ENCODE measurements at regions not wholly inside any gene's neighbourhood (a gene's known extent, or its start where the extent isn't known, plus 50 kb on each side); places are given as distances from the start of the nearest gene placed in this dataset.

DNA sequence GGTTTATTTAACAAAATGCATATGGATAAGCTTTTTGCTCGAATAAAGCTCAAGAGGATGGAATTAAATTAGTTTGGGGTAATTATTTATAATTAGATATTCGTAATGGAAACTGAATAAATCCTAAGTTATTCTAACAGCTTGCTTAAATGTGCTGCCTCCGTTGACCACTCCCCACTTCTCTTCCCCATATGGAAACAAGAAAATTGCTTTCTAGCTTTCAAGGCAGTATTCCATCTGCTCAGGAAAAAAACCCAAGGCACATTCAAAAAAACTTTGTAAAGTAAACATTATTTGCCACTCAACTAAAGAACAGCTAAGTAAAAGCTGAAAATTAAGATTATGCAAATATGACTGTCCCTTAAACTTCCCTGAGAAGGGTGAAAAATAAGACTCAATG lies 369.2 kb downstream of the HAO1 start:
- BruUV-seq (replicated peaks) = no TSS peak
- WGBS (ENCODE audit: low lambda C conversion rate) = under 1% methylated on average over 3 of the region's 3 CpGs
- no peaks in the 10 kb centered on the region for H3K27me3 ChIP-seq (ENCODE audit: control insufficient read depth in 1 of 2, insufficient read depth in 2 of 2, low read length in 2 of 2)
- in situ Hi-C loops (cut with HindIII; ENCODE audit: extremely low pct_ligation_motif_present, low pct_unique_long_range_greater_than_20kb) = no loop called here
- H3K79me2 ChIP-seq (ENCODE audit: insufficient read depth, low read length) = no peaks in the 10 kb centered on the region
- intact Hi-C loops (cut with micrococcal nuclease; ENCODE audit: unreplicated experiment) = no loop called here
- ChIA-PET CTCF (ENCODE audit: low intra/inter-chr PET ratio, low total read pairs) (no interaction called here), POLR2A (no interaction called here)
- peaks cover 9% of the 10 kb centered on the region; the same call in 1 of the 2 replicates for H3K9me3 ChIP-seq (ENCODE audit: low read length)
- no peak overlapping the region for H3K9ac ChIP-seq (ENCODE audit: insufficient read depth, low read depth, low read length)
- no peaks in the 10 kb centered on the region for H3K36me3 ChIP-seq (replicated peaks in 1 of 2; ENCODE audit: control insufficient read depth in 1 of 2, insufficient read depth in 2 of 2, low read length in 2 of 2)
- ATAC-seq (no peak), FAIRE-seq (no peak), DNase-seq (ENCODE audit: low spot score) (no peak)
- H3K4me1 ChIP-seq (ENCODE audit: insufficient read depth, low read length) = no peaks in the 10 kb centered on the region
- no peak overlapping the region for H3K4me3 ChIP-seq (replicated peaks in 1 of 3; ENCODE audit: insufficient read depth in 1 of 3, low read depth in 2 of 3, low read length in 3 of 3)
- no peak overlapping the region for H3K27ac ChIP-seq (ENCODE audit: extremely low read length, insufficient read depth, low read length)
- H2AFZ ChIP-seq (ENCODE audit: low read length) = no peak overlapping the region
- TF ChIP-seq MYNN (CRISPR knock-in tag; IDR thresholded peaks at IDR 0.05; ENCODE audit: low read depth) (no peak), NR2F1 (CRISPR knock-in tag; IDR thresholded peaks at IDR 0.05) (no peak), ZNF766 (CRISPR knock-in tag; IDR thresholded peaks at IDR 0.05; ENCODE audit: borderline replicate concordance) (no peak), HOXA5 (CRISPR knock-in tag; IDR thresholded peaks at IDR 0.05) (no peak), PHF20 (CRISPR knock-in tag; IDR thresholded peaks at IDR 0.05) (no peak), ZNF274 (CRISPR knock-in tag; IDR thresholded peaks at IDR 0.05) (no peak), ZNF543 (CRISPR knock-in tag; IDR thresholded peaks at IDR 0.05) (no peak)
- TF ChIP-seq, protein P1, sequence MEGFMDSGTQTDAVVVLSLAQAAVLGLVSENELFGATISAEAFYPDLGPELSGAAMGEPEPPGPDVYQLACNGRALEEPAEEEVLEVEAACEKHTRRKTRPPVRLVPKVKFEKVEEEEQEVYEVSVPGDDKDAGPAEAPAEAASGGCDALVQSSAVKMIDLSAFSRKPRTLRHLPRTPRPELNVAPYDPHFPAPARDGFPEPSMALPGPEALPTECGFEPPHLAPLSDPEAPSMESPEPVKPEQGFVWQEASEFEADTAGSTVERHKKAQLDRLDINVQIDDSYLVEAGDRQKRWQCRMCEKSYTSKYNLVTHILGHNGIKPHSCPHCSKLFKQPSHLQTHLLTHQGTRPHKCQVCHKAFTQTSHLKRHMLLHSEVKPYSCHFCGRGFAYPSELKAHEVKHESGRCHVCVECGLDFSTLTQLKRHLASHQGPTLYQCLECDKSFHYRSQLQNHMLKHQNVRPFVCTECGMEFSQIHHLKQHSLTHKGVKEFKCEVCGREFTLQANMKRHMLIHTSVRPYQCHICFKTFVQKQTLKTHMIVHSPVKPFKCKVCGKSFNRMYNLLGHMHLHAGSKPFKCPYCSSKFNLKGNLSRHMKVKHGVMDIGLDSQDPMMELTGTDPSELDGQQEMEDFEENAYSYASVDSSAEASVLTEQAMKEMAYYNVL (CRISPR knock-in tag; IDR thresholded peaks at IDR 0.05; ENCODE audit: borderline replicate concordance) = no peak
- no peak overlapping the region for H3K4me2 ChIP-seq (ENCODE audit: low read depth, low read length)
- no peaks in the 10 kb centered on the region for H4K20me1 ChIP-seq (ENCODE audit: insufficient read depth, low read length)
